ENCODE measurements at regions not wholly inside any gene's neighbourhood (a gene's known extent, or its start where the extent isn't known, plus 50 kb on each side); places are given as distances from the start of the nearest gene placed in this dataset.
A peak's percentile ranks its signal among the peaks of the same experiment; 100 is the strongest.

DNA sequence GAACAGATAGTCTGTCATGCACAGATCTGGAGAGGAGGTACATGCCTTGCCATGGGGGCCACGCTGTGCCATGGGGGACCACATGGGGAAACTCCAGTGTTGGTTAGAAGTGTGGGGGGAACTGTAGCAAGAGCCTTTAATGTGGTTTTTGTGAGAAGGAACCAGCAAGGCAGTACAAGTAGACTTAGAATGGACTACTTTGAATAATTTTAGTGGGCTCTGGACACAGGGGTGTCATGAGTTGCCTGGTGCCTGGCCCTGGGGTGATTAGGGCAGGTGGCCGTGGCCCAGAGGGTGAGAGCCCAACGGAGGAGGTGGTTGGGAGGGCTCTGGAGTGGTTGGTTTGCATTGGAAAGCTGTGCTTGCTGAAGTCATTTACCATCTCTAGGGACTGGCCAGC is 77.2 kb downstream of the CXCL12 start:
- no peak for DNase-seq (ENCODE audit: low read depth)
- no peaks in the 10 kb centered on the region for H3K36me3 ChIP-seq (ENCODE audit: control insufficient read depth, insufficient read depth, low read length)
- TF ChIP-seq, protein P1, sequence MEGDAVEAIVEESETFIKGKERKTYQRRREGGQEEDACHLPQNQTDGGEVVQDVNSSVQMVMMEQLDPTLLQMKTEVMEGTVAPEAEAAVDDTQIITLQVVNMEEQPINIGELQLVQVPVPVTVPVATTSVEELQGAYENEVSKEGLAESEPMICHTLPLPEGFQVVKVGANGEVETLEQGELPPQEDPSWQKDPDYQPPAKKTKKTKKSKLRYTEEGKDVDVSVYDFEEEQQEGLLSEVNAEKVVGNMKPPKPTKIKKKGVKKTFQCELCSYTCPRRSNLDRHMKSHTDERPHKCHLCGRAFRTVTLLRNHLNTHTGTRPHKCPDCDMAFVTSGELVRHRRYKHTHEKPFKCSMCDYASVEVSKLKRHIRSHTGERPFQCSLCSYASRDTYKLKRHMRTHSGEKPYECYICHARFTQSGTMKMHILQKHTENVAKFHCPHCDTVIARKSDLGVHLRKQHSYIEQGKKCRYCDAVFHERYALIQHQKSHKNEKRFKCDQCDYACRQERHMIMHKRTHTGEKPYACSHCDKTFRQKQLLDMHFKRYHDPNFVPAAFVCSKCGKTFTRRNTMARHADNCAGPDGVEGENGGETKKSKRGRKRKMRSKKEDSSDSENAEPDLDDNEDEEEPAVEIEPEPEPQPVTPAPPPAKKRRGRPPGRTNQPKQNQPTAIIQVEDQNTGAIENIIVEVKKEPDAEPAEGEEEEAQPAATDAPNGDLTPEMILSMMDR (IDR thresholded peaks at IDR 0.05; ENCODE audit: insufficient read depth, low read length, poor library complexity, severe bottlenecking) = no peak
- no peak overlapping the region for H3K4me3 ChIP-seq (ENCODE audit: low read depth, low read length)
- H3K27me3 ChIP-seq (ENCODE audit: control insufficient read depth, insufficient read depth, low read length) = no peaks in the 10 kb centered on the region

DNA sequence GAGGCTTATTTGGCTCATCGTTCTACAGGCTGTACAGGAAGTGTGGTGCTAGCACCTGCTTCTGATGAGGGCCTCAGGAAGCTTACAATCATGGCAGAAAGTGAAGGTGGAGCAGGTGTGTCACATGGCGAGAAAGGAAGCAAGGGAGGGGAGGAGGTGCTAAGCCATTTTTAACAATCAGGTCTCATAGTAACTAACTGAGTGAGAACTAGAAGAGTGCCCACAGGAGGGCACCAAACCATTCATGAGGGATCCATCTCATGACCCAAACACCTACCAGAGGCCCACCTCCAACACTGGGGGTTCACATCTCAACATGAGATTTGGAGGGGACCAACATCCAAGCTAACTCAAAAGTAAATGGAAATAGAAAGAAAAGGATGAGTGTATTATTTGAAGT is 78.1 kb downstream of the CXCL12 start:
- no peak for DNase-seq (ENCODE audit: low read depth)
- Histone ChIP-seq H3K4me3 (ENCODE audit: low read depth, low read length) (no peak overlapping the region), H3K36me3 (ENCODE audit: control insufficient read depth, insufficient read depth, low read length) (no peaks in the 10 kb centered on the region), H3K27me3 (ENCODE audit: control insufficient read depth, insufficient read depth, low read length) (no peaks in the 10 kb centered on the region)
- TF ChIP-seq, protein P1 (IDR thresholded peaks at IDR 0.05; ENCODE audit: insufficient read depth, low read length, poor library complexity, severe bottlenecking) = no peak

DNA sequence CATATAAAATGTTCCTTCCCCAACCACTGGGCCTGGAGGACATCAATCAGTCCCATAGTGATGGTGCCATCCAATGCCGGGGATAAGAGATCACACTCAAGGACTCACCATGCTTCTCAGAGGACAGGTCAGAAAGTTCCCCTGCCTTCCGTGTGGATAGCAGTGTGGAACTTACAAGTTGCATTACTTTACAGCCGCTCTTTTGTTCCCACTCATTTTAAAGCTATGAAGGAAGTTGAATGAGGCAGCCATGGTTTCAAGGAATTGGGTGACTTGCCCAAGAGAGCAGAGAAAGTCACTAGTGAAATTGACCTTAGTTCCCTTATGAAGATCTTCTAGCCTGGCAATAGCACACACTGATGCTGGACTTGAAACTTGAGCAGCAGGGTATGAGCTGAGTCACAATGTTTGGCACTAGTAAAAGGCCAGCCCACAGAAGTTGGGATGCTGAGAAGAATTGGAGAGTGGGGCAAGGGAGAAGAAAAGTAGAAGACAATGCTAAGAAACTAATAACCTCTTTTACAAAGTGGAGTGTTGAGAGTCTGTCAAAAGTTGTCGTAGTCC is 78.7 kb downstream of the CXCL12 start:
- TF ChIP-seq, protein P1 (IDR thresholded peaks at IDR 0.05; ENCODE audit: insufficient read depth, low read length, poor library complexity, severe bottlenecking) = no peak
- DNase-seq (ENCODE audit: low read depth) = peak; percentile 29
- no peaks in the 10 kb centered on the region for H3K36me3 ChIP-seq (ENCODE audit: control insufficient read depth, insufficient read depth, low read length)
- no peak overlapping the region for H3K4me3 ChIP-seq (ENCODE audit: low read depth, low read length)
- no peaks in the 10 kb centered on the region for H3K27me3 ChIP-seq (ENCODE audit: control insufficient read depth, insufficient read depth, low read length)

DNA sequence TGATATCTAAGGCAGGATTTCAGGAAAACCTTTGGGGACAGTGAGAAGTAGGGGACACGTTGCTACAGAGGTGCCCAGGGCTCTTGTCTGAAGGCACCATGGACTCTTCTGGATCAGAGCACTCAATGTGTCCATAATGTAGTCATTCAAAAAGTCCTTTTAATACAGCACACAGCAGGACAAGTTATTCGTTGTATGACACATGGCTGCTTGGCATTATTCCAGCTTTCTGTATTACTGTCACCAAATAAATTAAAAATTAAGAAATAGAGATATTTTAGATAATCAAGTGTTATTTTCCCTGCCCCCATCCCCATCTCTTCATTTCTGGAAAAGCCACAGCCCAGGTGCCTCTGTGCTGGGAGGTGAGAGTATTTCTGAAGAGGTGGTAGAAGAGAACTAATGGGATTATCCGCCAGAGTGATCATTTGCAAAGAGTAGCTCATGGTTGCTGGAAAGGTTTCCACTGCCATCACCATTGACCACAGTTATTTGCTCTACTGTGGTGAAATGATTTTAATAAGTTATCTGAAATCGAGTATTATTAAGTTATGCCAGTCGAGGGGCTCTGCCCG is 83.0 kb downstream of the CXCL12 start:
- Histone ChIP-seq H3K27me3 (ENCODE audit: control insufficient read depth, insufficient read depth, low read length) (no peaks in the 10 kb centered on the region), H3K36me3 (ENCODE audit: control insufficient read depth, insufficient read depth, low read length) (no peaks in the 10 kb centered on the region), H3K4me3 (ENCODE audit: low read depth, low read length) (no peak overlapping the region)
- TF ChIP-seq, protein P1 (IDR thresholded peaks at IDR 0.05; ENCODE audit: insufficient read depth, low read length, poor library complexity, severe bottlenecking) = no peak
- no peak for DNase-seq (ENCODE audit: low read depth)

DNA sequence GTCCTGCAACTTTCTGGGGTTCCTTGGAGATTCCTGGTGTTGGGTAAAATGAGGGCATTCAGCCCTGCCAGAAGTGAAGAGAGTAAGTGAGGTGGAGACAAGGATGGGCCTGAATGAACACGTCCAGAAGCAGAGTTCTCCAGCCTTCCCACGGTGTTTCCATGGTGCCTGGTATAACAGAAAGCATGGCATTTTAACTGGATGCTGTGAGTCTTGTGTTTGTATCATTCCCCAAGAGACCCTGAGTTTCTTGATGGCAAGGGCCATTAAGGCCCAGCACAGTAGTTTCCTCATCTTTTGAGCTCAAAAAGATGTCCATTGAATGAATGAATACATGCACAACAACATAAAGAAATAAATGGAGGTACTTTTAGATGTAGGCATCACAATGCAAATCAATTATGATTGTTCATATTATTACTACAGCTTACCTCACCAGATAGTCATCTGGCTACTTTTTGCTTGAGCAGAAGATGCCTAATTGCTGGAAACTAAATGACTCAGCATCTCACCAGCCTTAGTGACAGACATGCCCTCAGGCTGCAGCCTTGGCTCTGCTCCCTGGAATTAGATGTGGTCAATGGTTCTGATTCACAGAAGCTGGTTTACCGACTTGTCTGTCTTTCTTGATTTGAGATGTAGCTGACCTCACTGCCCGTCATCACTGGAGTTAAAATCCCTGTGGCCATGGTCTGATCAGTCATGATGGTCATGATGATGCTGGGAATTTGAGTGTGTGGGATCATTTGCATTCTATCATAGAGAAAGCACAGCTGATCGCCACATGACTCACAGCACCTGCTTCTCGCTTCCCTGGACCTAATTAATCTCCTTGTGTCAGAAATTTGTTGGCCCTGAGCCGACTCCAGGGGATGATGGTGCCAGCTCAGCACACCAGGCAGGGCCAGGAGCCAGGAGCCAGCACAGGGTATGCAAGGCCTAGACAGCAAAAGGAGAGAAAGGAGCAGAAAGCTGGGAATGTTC is 83.9 kb downstream of the CXCL12 start:
- TF ChIP-seq, protein P1 (IDR thresholded peaks at IDR 0.05; ENCODE audit: insufficient read depth, low read length, poor library complexity, severe bottlenecking) = no peak
- DNase-seq (ENCODE audit: low read depth) = peak; percentile 100
- no peaks in the 10 kb centered on the region for H3K27me3 ChIP-seq (ENCODE audit: control insufficient read depth, insufficient read depth, low read length)
- no peaks in the 10 kb centered on the region for H3K36me3 ChIP-seq (ENCODE audit: control insufficient read depth, insufficient read depth, low read length)
- H3K4me3 ChIP-seq (ENCODE audit: low read depth, low read length) = no peak overlapping the region

All from kidney epithelial cell (primary cell).